ENCODE measurements at regions not wholly inside any gene's neighbourhood (a gene's known extent, or its start where the extent isn't known, plus 50 kb on each side); places are given as distances from the start of the nearest gene placed in this dataset.

DNA sequence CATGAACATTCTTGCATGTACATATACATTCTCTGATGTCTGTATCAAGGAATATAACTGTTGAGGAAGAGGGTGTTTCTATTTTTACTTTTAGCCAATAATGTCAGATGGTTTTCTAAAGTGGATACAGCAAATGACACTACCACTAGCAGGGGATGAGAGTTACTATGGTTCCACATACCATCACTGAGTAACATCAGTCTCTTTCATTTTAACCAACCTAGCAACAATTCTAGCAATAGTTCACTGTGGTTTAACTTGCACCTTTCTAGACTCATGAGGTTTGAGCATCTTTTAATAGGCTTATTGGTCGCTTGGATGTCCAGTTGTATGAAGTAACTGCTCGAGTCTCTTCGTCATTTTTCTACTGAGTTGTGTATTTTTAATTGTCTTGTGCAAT is 68.5 kb upstream of the ZNF746 start:
- TF ChIP-seq, protein P1, sequence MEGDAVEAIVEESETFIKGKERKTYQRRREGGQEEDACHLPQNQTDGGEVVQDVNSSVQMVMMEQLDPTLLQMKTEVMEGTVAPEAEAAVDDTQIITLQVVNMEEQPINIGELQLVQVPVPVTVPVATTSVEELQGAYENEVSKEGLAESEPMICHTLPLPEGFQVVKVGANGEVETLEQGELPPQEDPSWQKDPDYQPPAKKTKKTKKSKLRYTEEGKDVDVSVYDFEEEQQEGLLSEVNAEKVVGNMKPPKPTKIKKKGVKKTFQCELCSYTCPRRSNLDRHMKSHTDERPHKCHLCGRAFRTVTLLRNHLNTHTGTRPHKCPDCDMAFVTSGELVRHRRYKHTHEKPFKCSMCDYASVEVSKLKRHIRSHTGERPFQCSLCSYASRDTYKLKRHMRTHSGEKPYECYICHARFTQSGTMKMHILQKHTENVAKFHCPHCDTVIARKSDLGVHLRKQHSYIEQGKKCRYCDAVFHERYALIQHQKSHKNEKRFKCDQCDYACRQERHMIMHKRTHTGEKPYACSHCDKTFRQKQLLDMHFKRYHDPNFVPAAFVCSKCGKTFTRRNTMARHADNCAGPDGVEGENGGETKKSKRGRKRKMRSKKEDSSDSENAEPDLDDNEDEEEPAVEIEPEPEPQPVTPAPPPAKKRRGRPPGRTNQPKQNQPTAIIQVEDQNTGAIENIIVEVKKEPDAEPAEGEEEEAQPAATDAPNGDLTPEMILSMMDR (IDR thresholded peaks at IDR 0.05) = no peak
- TF ChIP-seq POLR2A (IDR thresholded peaks at IDR 0.05) = no peak
